A673 (cell line): ENCODE measurements at regions not wholly inside any gene's neighbourhood (a gene's known extent, or its start where the extent isn't known, plus 50 kb on each side); places are given as distances from the start of the nearest gene placed in this dataset.

Experiments used
- BruUV-seq: library from RNA; stranded (reverse); fragments of 400-500 nt; replicated peaks from 2 replicates; lab custom pipeline; 2021; lab: Mats Ljungman, UMichigan
- CTCF ChIA-PET: fragments of 300-600 bp; sonication (Branson Sonifier 250); formaldehyde crosslinking; loops from one replicate; lab custom pipeline; 2022; ENCODE audit warnings: antibody characterized with exemption; lab: Charles Lee
- POLR2A ChIA-PET: fragments of 300-600 bp; sonication (Branson Sonifier 250); formaldehyde crosslinking; loops from one replicate; lab custom pipeline; 2022; ENCODE audit warnings: antibody characterized with exemption; ENCODE audit not compliant: low non-redundant PET; lab: Charles Lee
- DNase-seq: peaks from one replicate; pipeline ENCODE4 v3.0.0-alpha.2; 2015; ENCODE audit warnings: low spot score
- H3K27ac ChIP-seq: fragments of 200-600 bp; sonication (generic); 2 replicates; pipeline ENCODE4 v1.5.1; 2016; ENCODE audit warnings: mixed run types, low read depth, mild to moderate bottlenecking, mixed read lengths, antibody characterized with exemption, low read length; ENCODE audit not compliant: poor library complexity, severe bottlenecking
- H3K27me3 ChIP-seq: fragments of 200-600 bp; sonication (generic); replicated peaks from 2 replicates; pipeline ENCODE4 v1.6.1; 2017; ENCODE audit warnings: mixed run types, low read depth, mild to moderate bottlenecking, mixed read lengths, antibody characterized with exemption, low read length; ENCODE audit not compliant: insufficient read depth, poor library complexity
- H3K36me3 ChIP-seq: fragments of 200-600 bp; sonication (generic); 2 replicates; pipeline ENCODE4 v1.6.1; 2016; ENCODE audit warnings: mixed run types, mild to moderate bottlenecking, mixed read lengths, antibody characterized with exemption, low read length; ENCODE audit not compliant: insufficient read depth, poor library complexity, severe bottlenecking
- H3K4me1 ChIP-seq: fragments of 200-600 bp; sonication (generic); 2 replicates; pipeline ENCODE4 v1.6.1; 2017; ENCODE audit warnings: mixed run types, mild to moderate bottlenecking, mixed read lengths, antibody characterized with exemption, low read length; ENCODE audit not compliant: insufficient read depth, poor library complexity, severe bottlenecking
- H3K4me3 ChIP-seq: fragments of 200-600 bp; sonication (generic); 2 replicates; pipeline ENCODE4 v1.5.1; 2016; ENCODE audit warnings: low read depth, mixed run types, mild to moderate bottlenecking, mixed read lengths, low read length; ENCODE audit not compliant: poor library complexity, severe bottlenecking
- H3K9me3 ChIP-seq: fragments of 200-600 bp; sonication (generic); 2 replicates; pipeline ENCODE4 v1.6.1; 2016; ENCODE audit warnings: mixed run types, low read depth, mild to moderate bottlenecking, mixed read lengths, antibody characterized with exemption, low read length; ENCODE audit not compliant: poor library complexity, severe bottlenecking
- CTCF ChIP-seq: fragments of 300-800, 200-600 bp; sonication (generic); conservative IDR thresholded peaks from 2 replicates; pipeline ENCODE4 v1.5.1; 2017; ENCODE audit warnings: low read depth, mild to moderate bottlenecking, antibody characterized with exemption, low read length, moderate library complexity, mixed read lengths
- EZH2 ChIP-seq: fragments of 200-600 bp; sonication (generic); IDR thresholded peaks from 2 replicates; pipeline ENCODE4 v1.6.1; 2017; ENCODE audit warnings: borderline replicate concordance, low read depth, mild to moderate bottlenecking, mixed read lengths, antibody characterized with exemption, low read length; ENCODE audit not compliant: poor library complexity, severe bottlenecking
- intact Hi-C: fragments of 100-400 bp; cut with micrococcal nuclease; formaldehyde crosslinking; loops from one replicate; pipeline ENCODE4 v1.10.0; 2022; ENCODE audit not compliant: unreplicated experiment

DNA sequence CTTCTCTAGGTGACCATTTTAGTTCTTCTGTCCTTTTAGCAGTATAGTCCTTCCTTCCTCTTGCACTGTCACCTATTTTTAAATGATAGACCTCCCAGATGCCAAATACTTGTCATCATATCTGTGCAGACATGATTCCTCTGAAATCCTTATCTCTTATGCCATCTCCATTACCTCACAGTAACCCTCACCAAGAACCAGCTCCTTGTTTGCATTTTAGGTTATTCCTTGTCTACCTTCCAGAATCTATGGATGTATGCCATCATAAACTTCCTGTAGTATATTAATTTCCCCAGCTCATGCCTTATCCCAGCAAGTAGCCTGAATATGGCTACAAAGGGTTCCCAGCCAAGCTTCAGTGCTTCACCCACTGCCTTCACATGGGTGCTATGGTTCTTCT lies 1347.2 kb downstream of the ROBO1 start:
- CTCF ChIA-PET: no interaction called here
- no peak overlapping the region for H3K27ac ChIP-seq
- intact Hi-C loops: no loop called here
- no peaks in the 10 kb centered on the region for H3K4me1 ChIP-seq
- no TSS peak for BruUV-seq
- H3K36me3 ChIP-seq: no peaks in the 10 kb centered on the region
- no peaks in the 10 kb centered on the region for H3K27me3 ChIP-seq
- H3K4me3 ChIP-seq: no peak overlapping the region
- TF ChIP-seq CTCF: no peak
- no peak for TF ChIP-seq EZH2
- DNase-seq: no peak
- POLR2A ChIA-PET: no interaction called here
- H3K9me3 ChIP-seq: no peaks in the 10 kb centered on the region

DNA sequence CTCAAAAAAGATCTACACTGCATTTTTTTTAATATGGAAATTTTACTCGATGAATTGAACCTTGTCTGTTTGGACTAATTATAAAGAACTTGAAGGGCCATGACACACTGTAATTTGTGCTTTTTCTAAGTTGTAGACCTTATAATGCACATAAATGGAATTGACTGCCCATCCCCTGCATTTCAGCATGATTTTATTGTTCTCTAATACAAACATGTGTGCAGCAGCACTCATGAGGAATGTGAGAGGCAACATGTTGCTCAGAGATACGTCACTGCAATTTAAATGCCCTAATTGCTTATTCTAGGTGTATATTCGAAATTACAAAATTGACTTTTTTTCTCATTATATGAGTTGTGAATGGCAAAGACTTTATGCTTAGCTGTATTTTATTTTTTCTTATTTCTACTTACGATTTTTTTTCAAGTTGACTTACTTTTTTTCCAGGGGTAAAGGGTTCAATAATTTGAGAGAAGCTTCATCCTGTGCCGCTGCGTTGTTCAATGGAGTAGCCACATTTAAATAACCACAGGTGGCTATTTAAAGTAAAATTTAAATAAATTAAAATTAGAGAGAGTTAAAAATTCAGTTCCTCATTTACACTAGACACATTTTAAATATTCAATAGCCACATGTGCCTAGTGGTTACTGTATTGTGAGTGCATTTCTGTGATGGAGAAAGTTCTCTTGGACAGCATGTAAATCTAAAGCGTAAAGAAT lies 1346.4 kb downstream of the ROBO1 start:
- no peak for TF ChIP-seq CTCF
- no peak for TF ChIP-seq EZH2
- no peak for DNase-seq
- Histone ChIP-seq H3K36me3 (no peaks in the 10 kb centered on the region), H3K4me1 (no peaks in the 10 kb centered on the region), H3K9me3 (no peaks in the 10 kb centered on the region), H3K4me3 (no peak overlapping the region), H3K27me3 (no peaks in the 10 kb centered on the region), H3K27ac (no peak overlapping the region)
- ChIA-PET CTCF (no interaction called here), POLR2A (no interaction called here)
- no TSS peak for BruUV-seq
- intact Hi-C loops: no loop called here

GRCh38 chr3:78424656-78425055 lies 1343.1 kb downstream of the ROBO1 start:
- BruUV-seq: no TSS peak
- DNase-seq: no peak
- H3K4me3 ChIP-seq: no peak overlapping the region
- H3K4me1 ChIP-seq: peaks cover 18% of the 10 kb centered on the region
- POLR2A ChIA-PET: no interaction called here
- H3K27ac ChIP-seq: no peak overlapping the region
- intact Hi-C loops: no loop called here
- TF ChIP-seq EZH2 (no peak), CTCF (no peak)
- no peaks in the 10 kb centered on the region for H3K9me3 ChIP-seq
- H3K27me3 ChIP-seq: no peaks in the 10 kb centered on the region
- H3K36me3 ChIP-seq: no peaks in the 10 kb centered on the region
- CTCF ChIA-PET: no interaction called here
